GM12874 (cell line): ENCODE measurements at regions not wholly inside any gene's neighbourhood (a gene's known extent, or its start where the extent isn't known, plus 50 kb on each side); places are given as distances from the start of the nearest gene placed in this dataset.

ENCODE experiments used
- TF ChIP-seq, protein P1 (sequence below): IDR thresholded peaks from 2 replicates; pipeline ENCODE4 v1.5.1; 2011; ENCODE audit warnings: low read depth, mild to moderate bottlenecking, control low read depth, low read length, moderate library complexity; ENCODE audit not compliant: insufficient read depth

GRCh38 chr1:221415651-221416050, 326.2 kb downstream of the DUSP10 start:
- TF ChIP-seq, protein P1, sequence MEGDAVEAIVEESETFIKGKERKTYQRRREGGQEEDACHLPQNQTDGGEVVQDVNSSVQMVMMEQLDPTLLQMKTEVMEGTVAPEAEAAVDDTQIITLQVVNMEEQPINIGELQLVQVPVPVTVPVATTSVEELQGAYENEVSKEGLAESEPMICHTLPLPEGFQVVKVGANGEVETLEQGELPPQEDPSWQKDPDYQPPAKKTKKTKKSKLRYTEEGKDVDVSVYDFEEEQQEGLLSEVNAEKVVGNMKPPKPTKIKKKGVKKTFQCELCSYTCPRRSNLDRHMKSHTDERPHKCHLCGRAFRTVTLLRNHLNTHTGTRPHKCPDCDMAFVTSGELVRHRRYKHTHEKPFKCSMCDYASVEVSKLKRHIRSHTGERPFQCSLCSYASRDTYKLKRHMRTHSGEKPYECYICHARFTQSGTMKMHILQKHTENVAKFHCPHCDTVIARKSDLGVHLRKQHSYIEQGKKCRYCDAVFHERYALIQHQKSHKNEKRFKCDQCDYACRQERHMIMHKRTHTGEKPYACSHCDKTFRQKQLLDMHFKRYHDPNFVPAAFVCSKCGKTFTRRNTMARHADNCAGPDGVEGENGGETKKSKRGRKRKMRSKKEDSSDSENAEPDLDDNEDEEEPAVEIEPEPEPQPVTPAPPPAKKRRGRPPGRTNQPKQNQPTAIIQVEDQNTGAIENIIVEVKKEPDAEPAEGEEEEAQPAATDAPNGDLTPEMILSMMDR, result no peak

GRCh38 chr1:221416142-221416541, 325.7 kb downstream of the DUSP10 start:
- TF ChIP-seq, protein P1, result no peak

- TF ChIP-seq, protein P1, result no peak
These were observed 325.2 kb downstream of the DUSP10 start for GRCh38 chr1:221416723-221417122.

GRCh38 chr1:221418346-221418745, 323.5 kb downstream of the DUSP10 start:
- TF ChIP-seq, protein P1, result no peak

GRCh38 chr1:221419513-221420095, 322.3 kb downstream of the DUSP10 start:
- TF ChIP-seq, protein P1, result no peak

GRCh38 chr1:221429264-221429663, 312.6 kb downstream of the DUSP10 start:
- TF ChIP-seq, protein P1, result no peak

DNA sequence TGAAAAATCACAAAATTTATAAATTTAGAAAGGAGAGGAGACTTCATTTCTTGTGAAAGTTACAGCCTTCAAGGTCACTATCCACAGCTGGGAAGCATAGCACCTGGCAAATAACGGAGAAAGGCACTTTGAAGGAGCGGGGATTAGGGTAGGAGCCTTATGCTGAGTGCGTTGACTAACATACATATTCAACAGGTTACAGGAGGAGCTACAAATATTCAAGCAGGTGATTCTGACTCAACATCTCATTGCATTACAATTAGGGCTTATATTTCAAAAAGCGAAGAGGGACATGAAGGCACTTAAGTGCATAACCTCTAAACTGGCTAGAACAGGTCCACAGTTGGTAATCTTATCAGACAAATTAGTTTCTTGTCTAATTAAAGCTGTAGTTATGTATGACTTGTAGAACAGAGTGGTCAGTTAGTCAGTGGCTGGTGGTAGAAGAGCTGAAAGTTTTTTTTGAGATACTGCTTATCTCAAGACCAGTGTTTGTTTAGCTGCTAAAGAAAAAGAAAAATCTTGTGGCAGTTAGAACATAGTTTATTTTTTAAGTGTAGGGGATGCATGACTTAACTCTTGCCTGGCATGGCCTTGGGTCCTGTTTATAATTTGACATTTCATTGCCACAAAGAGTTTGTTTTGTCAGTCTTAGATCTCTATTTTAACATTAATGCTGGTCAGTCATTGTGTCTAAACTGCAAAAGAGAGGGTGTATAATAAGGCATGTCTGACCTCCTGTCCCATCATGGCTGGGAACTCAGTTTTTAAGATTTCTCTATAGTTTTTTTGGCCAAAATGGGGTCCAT, 311.5 kb downstream of the DUSP10 start:
- TF ChIP-seq, protein P1, result no peak
